NOMO-1 treated with DMSO at 0.1 percent for 48 hours (cell line): ENCODE measurements at regions not wholly inside any gene's neighbourhood (a gene's known extent, or its start where the extent isn't known, plus 50 kb on each side); places are given as distances from the start of the nearest gene placed in this dataset.

Source experiments
- DNase-seq: peaks from one replicate; lab custom pipeline; 2025; ENCODE audit not compliant: unreplicated experiment; lab: John Stamatoyannopoulos, UW

DNA sequence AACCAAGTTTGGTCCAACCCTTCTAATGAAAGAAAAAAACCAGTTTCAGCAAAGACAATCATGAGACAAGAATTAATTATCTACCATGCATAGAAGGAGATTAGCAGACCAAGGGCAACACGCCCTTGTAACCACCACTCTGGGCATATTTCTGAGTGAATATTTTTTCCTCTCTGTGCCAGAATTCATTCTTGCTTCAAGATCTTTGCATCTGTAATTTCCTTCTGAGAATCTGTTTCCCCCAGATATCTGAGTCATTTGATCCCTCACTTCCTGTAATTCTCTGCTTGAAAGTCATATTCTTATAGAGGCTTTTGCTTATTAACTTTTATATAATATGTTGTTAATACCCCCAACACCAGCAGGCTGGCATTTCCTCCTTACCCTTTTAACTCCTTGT, 243.7 kb downstream of the SLC16A7 start:
- DNase-seq: no peak

DNA sequence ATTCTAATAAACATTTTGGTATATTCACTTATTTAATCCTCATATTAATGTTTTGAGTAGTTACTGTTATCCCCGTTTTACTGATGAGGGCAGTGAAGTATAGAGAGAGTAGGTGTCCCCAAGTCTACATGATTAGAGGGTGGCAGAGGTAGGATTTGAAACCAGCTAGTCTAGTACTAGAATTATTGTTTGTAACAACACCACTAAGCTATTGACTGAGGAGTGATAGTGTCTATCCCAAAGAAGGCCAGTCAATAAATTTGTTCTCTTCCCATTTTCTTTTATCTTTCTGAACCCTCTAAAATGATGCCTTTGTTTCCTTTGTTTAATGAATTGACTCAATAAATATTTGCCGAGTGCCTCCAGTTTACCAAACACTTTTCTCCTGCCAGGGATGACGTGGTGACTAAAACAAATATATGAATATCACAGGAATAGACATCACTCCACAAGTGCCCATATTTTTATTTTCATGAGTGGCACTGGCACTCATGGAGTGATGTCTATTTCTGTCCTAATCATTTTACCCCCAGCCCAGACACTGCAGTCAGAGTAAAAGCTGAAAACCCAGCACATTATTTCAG, 247.5 kb downstream of the SLC16A7 start:
- no peak for DNase-seq

DNA sequence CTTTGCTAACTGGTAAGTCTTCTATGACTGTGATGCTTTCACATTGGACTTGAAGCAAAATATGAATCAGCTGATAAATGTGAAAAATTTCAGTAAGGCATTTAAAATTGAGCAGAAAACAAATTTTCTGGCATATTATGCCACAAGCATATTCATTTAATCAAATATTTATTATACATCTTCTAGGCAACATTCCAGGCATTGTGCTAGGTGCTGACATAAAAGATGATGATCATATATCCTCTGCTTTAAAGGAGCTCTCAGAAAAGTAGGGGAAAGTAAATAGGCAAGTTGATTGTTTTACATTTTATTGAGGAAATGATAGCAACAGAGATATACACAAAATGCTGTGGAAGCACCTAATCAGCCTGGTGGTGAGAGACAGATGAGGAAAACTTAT, 248.9 kb downstream of the SLC16A7 start:
- no peak for DNase-seq

DNA sequence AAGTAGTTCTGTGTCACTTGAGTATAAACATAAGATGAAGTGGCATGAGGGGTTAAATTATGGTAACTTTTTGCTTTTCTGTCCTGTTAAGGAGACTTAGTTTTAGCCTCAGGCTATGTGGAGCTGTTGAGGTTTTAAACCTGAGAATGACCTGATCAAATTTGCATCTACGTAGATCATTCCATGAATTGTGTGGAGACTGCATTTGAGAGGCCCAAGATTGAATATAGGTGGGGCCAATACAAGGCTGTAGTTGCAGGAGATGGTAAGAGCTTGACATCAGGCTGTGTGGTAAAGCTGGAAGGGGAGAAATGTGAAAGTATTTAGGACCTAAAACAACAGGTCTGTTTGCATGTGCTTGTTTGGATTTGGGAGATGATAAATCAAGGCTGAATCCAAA, 249.5 kb downstream of the SLC16A7 start:
- no peak for DNase-seq

DNA sequence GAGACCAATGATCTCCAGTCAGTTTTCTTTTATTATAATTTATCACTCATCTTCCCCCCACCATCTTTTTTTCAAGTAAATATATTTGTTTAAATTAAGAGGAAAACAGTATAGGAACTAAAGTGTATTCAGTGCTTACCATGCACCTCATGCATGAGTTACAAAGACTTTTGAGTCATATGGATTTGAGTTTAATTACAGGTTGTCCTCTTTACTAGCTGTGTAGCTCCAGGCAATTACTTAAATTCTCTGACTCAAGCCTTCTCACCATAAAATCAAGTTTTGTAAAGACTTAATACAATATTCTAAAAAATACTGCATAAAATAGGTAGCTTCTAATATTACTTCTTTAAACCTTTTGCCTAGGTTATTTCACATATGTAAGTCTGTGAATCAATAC, 251.3 kb downstream of the SLC16A7 start:
- DNase-seq: no peak

DNA sequence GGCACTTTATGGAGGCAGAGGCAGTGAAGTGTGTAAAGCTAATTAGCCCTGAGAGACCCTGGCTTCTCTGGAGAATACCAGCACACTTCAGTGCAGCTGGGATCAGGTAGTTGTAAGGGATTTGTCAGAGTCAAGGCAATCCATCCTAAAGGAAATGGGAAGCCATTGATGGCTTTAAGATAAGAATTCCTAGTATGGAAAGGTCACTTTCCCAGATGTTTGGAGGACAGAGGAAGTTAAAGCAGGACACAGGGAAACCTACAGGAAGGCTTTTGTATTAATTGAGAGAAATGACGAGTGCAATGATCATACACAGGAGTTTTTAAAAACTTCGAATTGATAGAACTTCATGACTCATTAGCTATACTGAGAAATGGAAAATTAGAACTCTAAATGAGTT, 254.4 kb downstream of the SLC16A7 start:
- DNase-seq: no peak

DNA sequence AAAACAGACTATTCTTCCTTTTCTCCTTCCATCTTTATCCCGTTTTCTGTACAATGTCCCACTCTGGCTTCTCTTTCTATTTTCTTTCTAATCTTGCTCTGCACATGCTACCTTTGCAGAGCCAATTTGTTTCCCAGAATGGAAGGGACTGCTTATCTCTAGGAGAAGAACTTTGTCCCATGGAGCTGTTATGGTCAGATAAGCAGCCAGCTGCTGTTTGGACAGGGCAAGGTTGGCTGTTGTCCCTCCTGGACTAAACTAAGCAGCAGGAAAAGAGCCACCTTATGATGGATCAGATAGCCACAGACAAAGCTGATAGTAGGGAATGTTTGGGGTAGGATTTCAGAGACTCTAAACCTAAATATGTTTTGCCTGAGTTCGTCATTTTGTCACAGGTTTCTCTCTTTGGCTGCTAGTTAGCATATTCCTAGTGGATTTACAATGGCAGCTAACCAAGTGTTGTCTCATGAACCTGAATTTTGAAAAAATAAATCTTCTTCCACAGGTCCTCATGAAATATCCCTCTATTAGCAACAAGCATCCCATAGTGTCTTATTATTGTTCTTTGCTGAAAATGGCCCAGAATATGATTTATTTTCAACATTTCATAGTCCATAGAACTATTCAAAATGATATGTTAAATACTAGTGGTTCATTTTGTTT, 262.8 kb downstream of the SLC16A7 start:
- no peak for DNase-seq

DNA sequence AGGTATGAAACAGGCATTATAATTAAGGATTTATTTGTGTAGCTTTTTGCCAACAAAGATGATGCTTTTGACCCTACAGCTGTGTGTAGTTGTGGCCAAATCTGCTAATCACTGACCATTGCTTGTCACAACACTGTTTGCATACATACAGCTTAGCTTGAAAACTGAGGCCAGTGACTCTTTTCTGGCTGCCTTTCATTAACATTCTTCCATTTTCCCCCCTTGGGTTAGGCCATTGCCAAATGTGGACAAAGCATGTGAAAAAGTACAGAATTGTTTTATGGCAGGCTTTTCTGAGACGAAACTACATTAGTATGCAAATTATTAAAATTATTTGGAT, 263.3 kb downstream of the SLC16A7 start:
- no peak for DNase-seq

DNA sequence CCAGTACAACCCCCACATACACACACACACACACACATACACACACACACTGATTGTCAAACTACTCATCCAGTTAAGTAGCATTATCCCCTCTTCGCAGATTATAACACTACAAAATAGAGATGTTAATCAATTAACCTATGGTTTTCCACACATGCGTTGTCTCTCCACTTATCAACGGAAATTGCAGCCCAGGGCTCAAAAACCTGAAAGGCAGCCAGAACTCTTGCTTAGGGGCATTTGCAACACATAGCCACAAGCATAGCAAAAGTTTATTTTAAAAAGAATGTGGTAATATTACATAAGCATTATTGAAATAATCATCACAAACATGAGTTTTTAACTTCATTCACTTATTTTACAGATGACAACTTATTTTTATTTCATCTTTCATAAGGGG, 265.8 kb downstream of the SLC16A7 start:
- DNase-seq: no peak

DNA sequence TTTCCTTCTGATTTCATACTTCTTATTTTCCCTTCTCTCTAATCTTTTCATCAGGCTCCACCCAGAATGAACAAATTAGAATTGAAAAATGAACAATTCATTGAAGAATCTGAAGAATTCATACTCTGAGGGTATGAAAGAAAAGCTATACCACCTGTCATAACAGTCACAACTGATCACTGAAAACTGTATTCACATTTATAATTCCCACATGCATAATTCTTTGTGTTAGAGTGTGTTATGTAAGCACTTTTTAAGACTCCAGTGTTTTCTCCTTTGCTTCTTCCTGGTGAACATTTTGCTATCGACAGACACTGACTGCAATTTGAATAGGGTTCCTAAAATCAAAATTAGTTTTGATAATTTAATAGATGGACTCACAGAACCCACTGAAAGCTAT, 271.2 kb downstream of the SLC16A7 start:
- no peak for DNase-seq

DNA sequence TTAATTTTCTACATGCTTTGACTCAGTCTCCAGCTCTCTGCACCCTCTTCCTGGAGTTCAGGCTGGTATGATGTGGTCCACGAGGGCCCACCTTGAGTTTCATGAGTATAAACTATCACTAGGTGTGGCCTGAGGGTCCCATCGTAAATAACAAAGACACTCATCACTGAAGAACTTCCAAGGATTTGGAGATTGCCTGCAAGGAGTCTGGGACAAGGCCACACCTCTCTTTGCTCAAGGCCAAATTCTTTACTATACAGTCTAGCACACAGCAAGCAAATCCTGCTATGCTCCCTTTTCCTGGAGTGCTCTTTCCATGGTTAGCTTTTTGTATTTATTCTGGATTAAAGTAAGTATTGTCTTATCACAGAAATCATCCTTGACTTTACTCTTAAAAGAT, 271.9 kb downstream of the SLC16A7 start:
- no peak for DNase-seq

DNA sequence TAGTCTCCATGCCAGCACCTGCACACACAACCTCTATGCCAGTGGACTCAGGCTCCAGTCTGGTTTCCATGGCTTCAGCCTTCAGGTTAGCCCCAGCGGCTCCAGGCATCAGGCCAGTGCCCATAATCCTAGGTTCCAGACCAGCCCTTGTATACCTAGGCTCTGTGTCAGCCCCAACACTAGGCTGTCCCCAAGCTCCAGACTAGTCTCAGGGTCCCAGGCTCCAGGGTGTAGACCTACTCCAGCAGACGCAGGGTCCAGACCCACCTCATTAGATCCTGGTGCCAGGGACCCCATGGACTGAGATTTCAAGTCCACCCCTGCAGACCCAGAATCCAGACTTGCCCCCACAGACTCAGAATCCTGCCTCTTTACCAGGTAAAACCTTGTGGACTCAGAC, 275.9 kb downstream of the SLC16A7 start:
- no peak for DNase-seq

DNA sequence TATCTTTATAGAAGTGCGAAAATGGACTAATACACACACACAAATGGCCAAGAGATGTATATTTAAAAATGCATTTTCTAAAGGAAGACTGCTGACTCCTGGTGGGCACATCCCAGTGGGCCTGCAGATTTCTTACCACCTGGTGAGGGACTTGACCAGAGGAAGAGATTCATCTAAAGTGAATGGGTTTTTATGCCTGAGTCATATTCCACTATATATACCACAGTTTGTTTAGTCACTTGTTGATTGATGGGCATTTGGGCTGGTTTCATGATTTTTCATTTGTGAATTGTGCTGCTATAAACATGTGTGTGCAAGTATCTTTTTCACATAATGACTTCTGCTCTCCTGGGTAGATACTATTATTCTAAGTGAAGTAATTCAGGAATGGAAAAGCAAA, 277.3 kb downstream of the SLC16A7 start:
- no peak for DNase-seq

DNA sequence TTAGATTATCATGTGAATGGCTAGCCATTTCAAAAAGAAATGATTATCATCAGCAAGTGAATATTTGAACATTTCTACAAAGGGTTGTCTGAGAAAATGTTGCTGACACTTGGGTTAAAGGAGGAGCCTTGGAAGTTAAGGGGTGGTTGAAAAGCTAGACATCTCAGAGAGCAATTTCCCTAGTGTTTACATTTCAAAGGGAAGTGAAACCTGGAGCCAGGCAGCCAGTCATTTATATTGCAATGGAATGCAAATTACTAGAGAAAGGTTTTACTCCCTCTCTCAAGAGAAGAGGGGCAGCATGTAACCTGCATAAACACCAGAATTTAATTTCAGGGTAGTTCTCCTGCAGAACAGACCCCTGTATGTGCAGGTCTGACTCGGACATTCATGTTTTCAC, 279.0 kb downstream of the SLC16A7 start:
- peak; percentile 69 for DNase-seq

DNA sequence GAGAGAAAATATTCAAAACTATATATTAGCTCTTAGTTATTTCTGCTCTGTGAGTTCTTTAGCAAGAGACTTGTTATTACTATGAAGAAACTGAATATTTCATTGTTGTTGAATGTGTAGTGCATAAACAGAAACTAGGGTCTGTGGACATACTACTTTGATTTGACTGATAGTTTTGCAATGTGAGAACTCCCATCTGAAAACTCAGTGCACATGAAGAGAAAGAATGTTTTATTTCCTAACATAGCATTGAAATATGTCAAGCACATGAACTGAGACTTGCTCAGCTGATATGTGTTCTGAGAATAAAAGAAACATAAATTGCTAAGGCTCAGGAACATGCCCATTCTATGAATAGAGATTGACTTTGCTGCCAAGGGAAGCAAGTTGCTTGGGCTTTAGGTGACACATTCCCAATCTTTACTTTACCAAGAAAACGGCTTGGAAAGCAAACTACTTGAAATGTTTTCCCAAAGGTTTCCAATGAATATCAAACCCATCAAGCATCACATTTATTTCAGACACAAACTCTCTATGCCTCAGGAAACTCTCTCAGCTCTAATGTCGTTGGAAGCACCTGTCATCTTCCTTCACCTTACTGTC, 290.4 kb downstream of the SLC16A7 start:
- DNase-seq: no peak

DNA sequence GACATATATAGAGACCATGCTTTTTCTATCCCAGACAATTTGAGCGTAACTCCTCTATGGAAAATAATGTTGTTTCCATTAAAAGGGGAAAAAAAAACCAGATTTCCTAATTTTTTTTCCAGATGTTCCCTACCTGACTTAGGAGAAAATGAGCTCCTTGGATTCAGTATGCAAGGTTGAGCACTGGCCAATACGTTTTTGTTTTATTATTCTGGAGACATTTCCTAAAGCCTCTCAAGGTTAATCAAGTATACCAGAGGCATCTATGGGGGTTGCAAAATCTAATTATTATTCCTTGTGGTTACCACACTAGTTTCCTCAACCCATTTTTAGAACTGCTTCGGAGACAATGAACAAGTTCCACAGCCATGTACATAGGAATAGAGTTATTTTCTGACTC, 291.3 kb downstream of the SLC16A7 start:
- peak; percentile 0 for DNase-seq

DNA sequence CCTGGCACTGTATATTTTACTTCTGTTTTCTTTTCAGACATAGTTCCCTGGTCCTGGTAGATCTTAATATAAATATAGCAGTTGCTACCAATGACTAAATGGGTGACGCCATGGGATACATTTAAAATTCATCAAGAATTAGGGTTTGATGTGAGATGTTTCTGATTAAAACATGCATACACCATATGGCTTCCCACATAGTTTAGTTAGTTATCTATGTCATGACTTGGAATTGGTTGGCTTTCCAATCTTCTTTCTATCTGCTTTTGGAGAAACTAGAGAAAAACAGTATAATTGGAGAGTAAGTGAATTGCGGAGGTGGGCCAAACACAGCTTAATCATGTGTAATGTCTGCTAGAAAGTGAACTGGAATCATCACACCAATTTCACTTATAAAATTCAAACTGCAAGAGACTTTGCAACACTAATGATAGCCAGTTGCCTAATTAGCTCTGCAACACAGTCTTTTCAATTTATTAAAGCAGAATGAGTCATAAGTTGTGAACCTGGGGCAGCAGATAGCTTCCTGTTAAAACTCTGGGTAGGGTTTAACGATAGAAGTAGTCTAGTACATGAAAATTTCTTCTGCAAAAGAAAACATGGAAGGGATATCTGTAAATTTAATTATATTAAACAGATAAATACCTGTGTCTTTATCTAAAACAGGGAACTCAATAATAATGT, 295.2 kb downstream of the SLC16A7 start:
- peak; percentile 61 for DNase-seq

DNA sequence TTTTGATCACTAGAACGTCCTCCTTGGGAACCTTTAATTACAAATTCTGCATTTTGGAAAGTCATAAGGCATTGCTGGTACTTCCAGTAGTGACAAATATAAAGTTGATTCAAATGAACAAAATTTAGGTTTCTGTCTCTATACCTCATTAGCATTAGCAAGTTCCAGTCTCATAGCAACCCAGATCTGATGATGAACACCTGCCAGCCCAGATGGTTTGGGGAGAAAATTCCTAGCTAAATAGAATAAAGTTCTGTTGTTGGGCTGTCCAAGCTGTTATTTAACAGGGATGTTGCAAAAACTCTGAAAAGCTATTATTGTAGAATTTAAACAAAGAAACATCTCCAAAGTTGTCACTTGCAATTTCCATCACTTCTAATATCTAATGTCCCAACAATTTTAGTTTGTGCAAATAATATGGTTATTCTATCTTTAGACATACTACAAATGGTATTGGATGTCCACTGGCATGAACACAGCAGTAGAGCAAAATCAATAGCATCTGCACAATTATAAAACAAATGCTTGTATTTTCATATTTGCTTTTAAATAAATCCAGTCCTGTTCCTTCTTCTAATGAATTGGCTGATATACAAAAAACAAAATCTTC, 299.4 kb downstream of the SLC16A7 start:
- no peak for DNase-seq

DNA sequence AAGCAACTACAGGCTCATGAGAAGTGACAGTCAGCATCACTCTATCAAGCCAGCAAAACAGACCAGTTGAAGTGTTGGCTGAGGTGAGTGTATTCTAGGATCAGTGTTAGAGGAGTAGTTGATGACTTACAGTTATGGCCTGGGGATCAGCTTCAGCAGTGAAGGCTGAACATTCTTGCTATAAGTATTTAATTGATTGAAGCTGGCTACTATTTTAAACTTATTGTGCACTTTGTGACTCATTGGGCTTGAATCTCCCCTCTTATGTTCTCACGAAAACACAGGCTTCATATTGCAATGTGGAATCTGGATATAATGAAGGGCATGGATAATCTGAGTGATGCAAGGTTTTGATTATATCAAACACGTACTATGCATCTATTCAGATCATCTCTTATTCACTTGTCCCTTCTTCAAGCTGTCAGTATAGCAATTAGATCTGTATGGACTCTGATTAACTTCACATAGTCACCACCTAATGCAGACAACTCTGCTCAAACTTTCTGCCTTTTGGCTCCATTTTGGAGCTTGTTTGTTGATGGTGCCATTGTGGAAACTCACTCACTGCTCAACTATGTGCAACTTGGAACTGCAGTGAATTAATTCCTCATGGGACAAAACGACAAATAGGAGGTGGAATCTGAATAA, 309.2 kb downstream of the SLC16A7 start:
- no peak for DNase-seq

DNA sequence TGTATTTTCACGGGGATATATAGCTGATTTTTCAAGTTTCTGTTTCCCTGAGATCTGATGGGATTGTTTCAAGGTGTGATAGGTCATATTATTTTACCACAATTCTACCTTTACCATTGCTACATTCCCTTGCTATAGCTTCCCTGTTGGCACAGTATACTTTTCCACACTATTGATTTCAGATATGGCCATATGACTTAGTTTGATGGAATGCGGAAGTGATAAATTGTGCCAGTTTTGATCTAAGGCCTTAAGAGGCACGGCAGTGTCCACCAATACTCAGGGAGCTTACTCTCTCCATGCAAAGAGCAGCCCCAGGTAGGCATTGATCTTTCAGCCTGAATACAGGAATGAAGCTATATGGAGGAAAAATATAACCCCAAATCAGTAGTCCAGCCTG, 315.7 kb downstream of the SLC16A7 start:
- DNase-seq: no peak

DNA sequence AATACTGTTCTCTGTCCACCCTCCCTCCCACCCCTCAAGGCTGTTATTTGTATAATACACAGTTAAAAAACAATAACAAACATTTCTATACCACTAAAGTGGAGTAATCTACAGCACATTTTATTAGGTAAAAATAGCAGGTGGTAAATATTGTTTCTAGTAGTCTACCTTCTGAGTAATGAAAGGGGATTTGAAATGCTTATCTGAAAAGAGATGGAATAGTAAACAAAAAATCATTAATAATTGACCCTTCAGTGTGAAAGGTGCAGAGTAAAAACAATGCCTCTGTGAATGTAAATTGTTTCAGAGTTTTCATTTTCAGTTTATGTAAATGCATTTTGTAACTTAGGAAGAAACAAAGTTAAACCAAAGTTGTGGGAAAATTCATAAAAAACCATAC, 321.2 kb downstream of the SLC16A7 start:
- DNase-seq: no peak

DNA sequence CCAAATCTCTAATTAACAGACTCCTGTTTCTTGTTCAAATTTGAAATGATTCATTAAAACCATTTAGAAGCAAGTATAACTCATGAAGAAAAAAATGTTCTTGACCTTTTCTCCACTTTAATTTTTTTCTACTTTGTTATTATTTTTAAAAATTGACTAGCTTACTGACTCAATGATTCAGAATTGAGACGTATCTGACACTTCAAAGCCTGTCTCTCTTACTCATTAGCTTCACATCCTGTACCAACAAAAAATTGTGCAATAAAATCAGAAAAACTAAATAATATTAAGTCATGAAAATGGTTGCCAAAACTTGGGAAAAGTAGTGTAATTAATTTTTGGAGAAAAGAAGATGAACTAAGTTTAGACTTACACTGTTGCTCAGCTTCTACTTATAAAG, 331.2 kb downstream of the SLC16A7 start:
- DNase-seq: no peak
